OCI-LY7 (cell line): ENCODE measurements at regions not wholly inside any gene's neighbourhood (a gene's known extent, or its start where the extent isn't known, plus 50 kb on each side); places are given as distances from the start of the nearest gene placed in this dataset.

Source experiments
- CTCF ChIP-seq: fragments of 200-600 bp; sonication (generic); conservative IDR thresholded peaks from 2 replicates; pipeline ENCODE4 v1.5.1; 2014; ENCODE audit warnings: mild to moderate bottlenecking, antibody characterized with exemption, low read length, moderate library complexity, mixed read lengths
- EZH2phosphoT487 ChIP-seq: fragments of 200-600 bp; sonication (generic); IDR thresholded peaks from 2 replicates; pipeline ENCODE4 v1.6.1; 2018; ENCODE audit warnings: low read depth, borderline replicate concordance, mild to moderate bottlenecking, mixed run types, antibody characterized with exemption, low read length, moderate library complexity, mixed read lengths

- TF ChIP-seq CTCF (no peak), EZH2phosphoT487 (no peak)
Measured at GRCh38 chr5:26719803-26720202, 318.6 kb downstream of the CDH9 start.
